HepG2 (cell line): ENCODE measurements at regions not wholly inside any gene's neighbourhood (a gene's known extent, or its start where the extent isn't known, plus 50 kb on each side); places are given as distances from the start of the nearest gene placed in this dataset.

ENCODE experiments used
- CTCF ChIP-seq: sonication (generic); formaldehyde crosslinking; IDR thresholded peaks from 2 replicates; pipeline ENCODE4 v1.5.0; 2020; ENCODE audit warnings: mild to moderate bottlenecking, missing genetic modification reagents, moderate library complexity
- EZH2 ChIP-seq: conservative IDR thresholded peaks from 2 replicates; pipeline ENCODE4 v1.6.1; 2012; ENCODE audit warnings: mild to moderate bottlenecking, low read depth, low read length, moderate library complexity
- GABPB1 ChIP-seq: IDR thresholded peaks from 2 replicates; pipeline ENCODE4 v1.6.1; 2016; ENCODE audit warnings: mild to moderate bottlenecking, missing genetic modification reagents, moderate library complexity, missing compliant biosample characterization
- HNF4G ChIP-seq, 2 experiments: sonication (generic) in 1 of 2; formaldehyde crosslinking in 1 of 2; IDR thresholded peaks; 2 replicates each; pipeline versions ENCODE4 v1.4.0 to v1.6.1; 2011 to 2020; ENCODE audit warnings: borderline replicate concordance in 2 of 2, low read depth in 2 of 2, mild to moderate bottlenecking in 2 of 2, low read length in 1 of 2, missing genetic modification reagents in 1 of 2, moderate library complexity in 1 of 2
- RAD21 ChIP-seq: fragments of 450-650 bp; formaldehyde crosslinking; IDR thresholded peaks from 2 replicates; pipeline ENCODE4 v1.5.0; 2020; ENCODE audit warnings: mild to moderate bottlenecking
- SMC3 ChIP-seq: IDR thresholded peaks from 2 replicates; pipeline ENCODE4 v1.6.1; 2011; ENCODE audit warnings: low read length, improper control_type of control experiment
- ZNF296 ChIP-seq: sonication (generic); formaldehyde crosslinking; conservative IDR thresholded peaks from 2 replicates; pipeline ENCODE4 v1.5.0; 2020; ENCODE audit warnings: mild to moderate bottlenecking, missing genetic modification reagents

GRCh38 chr13:37981932-37982331 lies 112.4 kb upstream of the TRPC4 start:
- TF ChIP-seq GABPB1 (CRISPR knock-in tag) (no peak), ZNF296 (no peak), CTCF (CRISPR knock-in tag) (no peak), SMC3 (no peak), HNF4G (IDR thresholded peaks at IDR 0.05; ENCODE audit: borderline replicate concordance, low read depth, low read length) (no peak), HNF4G (CRISPR knock-in tag; IDR thresholded peaks at IDR 0.05; ENCODE audit: borderline replicate concordance, low read depth) (no peak), RAD21 (CRISPR knock-in tag) (no peak), EZH2 (no peak)
